Endodermal cell (in vitro differentiated cells): ENCODE measurements at regions not wholly inside any gene's neighbourhood (a gene's known extent, or its start where the extent isn't known, plus 50 kb on each side); places are given as distances from the start of the nearest gene placed in this dataset.
A peak's percentile ranks its signal among the peaks of the same experiment; 100 is the strongest.

ENCODE experiments used
- DNase-seq: peaks from one replicate; pipeline ENCODE4 v3.0.0-alpha.2; 2017
- H3K27ac ChIP-seq: 2 replicates; pipeline ENCODE4 v1.5.1; 2013; ENCODE audit warnings: mild to moderate bottlenecking, low read depth, low read length, moderate library complexity
- H3K27me3 ChIP-seq: 2 replicates; pipeline ENCODE4 v1.6.1; 2013; ENCODE audit warnings: mild to moderate bottlenecking, low read length, moderate library complexity; ENCODE audit not compliant: insufficient read depth, control insufficient read depth, poor library complexity, severe bottlenecking
- H3K36me3 ChIP-seq: 2 replicates; pipeline ENCODE4 v1.7.0; 2013; ENCODE audit warnings: mild to moderate bottlenecking, low read length, moderate library complexity; ENCODE audit not compliant: control insufficient read depth, insufficient read depth
- H3K4me1 ChIP-seq: one replicate; pipeline ENCODE4 v1.7.0; 2013; ENCODE audit warnings: low read length; ENCODE audit not compliant: control insufficient read depth, insufficient read depth
- H3K4me3 ChIP-seq: 2 replicates; pipeline ENCODE4 v1.5.1; 2013; ENCODE audit warnings: mild to moderate bottlenecking, low read length, moderate library complexity
- H3K9ac ChIP-seq: 2 replicates; pipeline ENCODE4 v1.6.1; 2013; ENCODE audit warnings: mild to moderate bottlenecking, low read length, moderate library complexity; ENCODE audit not compliant: poor library complexity, severe bottlenecking; ENCODE audit errors: extremely low read depth
- H3K9me3 ChIP-seq: 2 replicates; pipeline ENCODE4 v1.6.1; 2013; ENCODE audit warnings: mild to moderate bottlenecking, low read length, moderate library complexity; ENCODE audit not compliant: control insufficient read depth
- H3K27ac Mint-ChIP-seq: 2 replicates; pipeline ENCODE4 v1.8.0; 2020; ENCODE audit warnings: mixed read lengths
- H3K27me3 Mint-ChIP-seq: 2 replicates; pipeline ENCODE4 v1.8.0; 2021; ENCODE audit warnings: mild to moderate bottlenecking, mixed read lengths; ENCODE audit not compliant: insufficient read depth
- H3K36me3 Mint-ChIP-seq: 2 replicates; pipeline ENCODE4 v1.8.0; 2020; ENCODE audit warnings: low read depth, mixed read lengths
- H3K4me1 Mint-ChIP-seq: 2 replicates; pipeline ENCODE4 v1.8.0; 2020; ENCODE audit warnings: mixed read lengths
- H3K4me3 Mint-ChIP-seq: 2 replicates; pipeline ENCODE4 v1.8.0; 2020; ENCODE audit warnings: mild to moderate bottlenecking, moderate library complexity, mixed read lengths
- H3K9me3 Mint-ChIP-seq: 2 replicates; pipeline ENCODE4 v1.8.0; 2020; ENCODE audit warnings: mild to moderate bottlenecking, mixed read lengths
- CTCF ChIP-seq: fragments of 200-600 bp; sonication (generic); conservative IDR thresholded peaks from 2 replicates; pipeline ENCODE4 v1.5.0; 2021; ENCODE audit warnings: antibody characterized with exemption, mild to moderate bottlenecking
- WGBS, 2 experiments: methylation state at CpG; one replicate each; pipeline versions ENCODE4 v1.1.5 to v1.1.7; 2013; ENCODE audit warnings: missing lambda C conversion rate in 2 of 2, mixed read lengths in 1 of 2; ENCODE audit not compliant: insufficient coverage in 1 of 2, insufficient read length in 1 of 2; 5-methylcytosine and 5-hydroxymethylcytosine counted together

- no peak for TF ChIP-seq CTCF
- Mint-ChIP-seq H3K4me1 (peaks cover 13% of the 10 kb centered on the region), H3K36me3 (no peaks in the 10 kb centered on the region), H3K4me3 (no peak overlapping the region), H3K9me3 (peaks cover 10% of the 10 kb centered on the region), H3K27me3 (no peaks in the 10 kb centered on the region), H3K27ac (no peak overlapping the region)
- no peak overlapping the region for H3K27ac ChIP-seq
- H3K4me3 ChIP-seq: peak overlapping the region; percentile 36
- no peak for DNase-seq
- no peaks in the 10 kb centered on the region for H3K36me3 ChIP-seq
- H3K9me3 ChIP-seq: peaks cover 17% of the 10 kb centered on the region
- no peak overlapping the region for H3K9ac ChIP-seq
- no peaks in the 10 kb centered on the region for H3K4me1 ChIP-seq
- WGBS, 2 experiments: 84% methylated on average over 3 of the region's 4 CpGs; no CpG with 5 or more reads in 1 of the 2 experiments
- H3K27me3 ChIP-seq: no peaks in the 10 kb centered on the region
Observed at GRCh38 chr3:150077581-150078247, 107.0 kb upstream of the PFN2 start.

- H3K4me3 ChIP-seq: peak overlapping the region; percentile 36
- peaks cover 17% of the 10 kb centered on the region for H3K4me1 Mint-ChIP-seq
- H3K9me3 ChIP-seq: peaks cover 17% of the 10 kb centered on the region
- no peaks in the 10 kb centered on the region for H3K36me3 Mint-ChIP-seq
- peaks cover 10% of the 10 kb centered on the region for H3K9me3 Mint-ChIP-seq
- no peak overlapping the region for H3K4me3 Mint-ChIP-seq
- no peaks in the 10 kb centered on the region for H3K27me3 ChIP-seq
- no peak overlapping the region for H3K27ac Mint-ChIP-seq
- no peak overlapping the region for H3K27ac ChIP-seq
- DNase-seq: no peak
- TF ChIP-seq CTCF: no peak
- H3K36me3 ChIP-seq: no peaks in the 10 kb centered on the region
- no peaks in the 10 kb centered on the region for H3K27me3 Mint-ChIP-seq
- WGBS, 2 experiments: 91 to 100% methylated on average over 3 of the region's 3 CpGs
- no peaks in the 10 kb centered on the region for H3K4me1 ChIP-seq
- H3K9ac ChIP-seq: no peak overlapping the region
Observed at GRCh38 chr3:150077107-150077506, 106.4 kb upstream of the PFN2 start.

GRCh38 chr3:150076443-150076842, 105.7 kb upstream of the PFN2 start:
- Histone ChIP-seq H3K27me3 (no peaks in the 10 kb centered on the region), H3K4me3 (peak overlapping the region; percentile 58), H3K27ac (no peak overlapping the region), H3K36me3 (no peaks in the 10 kb centered on the region), H3K9me3 (peaks cover 17% of the 10 kb centered on the region), H3K4me1 (peaks cover 2% of the 10 kb centered on the region), H3K9ac (no peak overlapping the region)
- no peak for DNase-seq
- TF ChIP-seq CTCF: no peak
- Mint-ChIP-seq H3K27me3 (no peaks in the 10 kb centered on the region), H3K9me3 (peaks cover 10% of the 10 kb centered on the region), H3K4me1 (peaks cover 23% of the 10 kb centered on the region), H3K27ac (no peak overlapping the region), H3K36me3 (no peaks in the 10 kb centered on the region), H3K4me3 (no peak overlapping the region)
- WGBS, 2 experiments: 93 to 96% methylated on average over 2 of the region's 2 CpGs
